COLO668 (cell line): ENCODE measurements at regions not wholly inside any gene's neighbourhood (a gene's known extent, or its start where the extent isn't known, plus 50 kb on each side); places are given as distances from the start of the nearest gene placed in this dataset.
A peak's percentile ranks its signal among the peaks of the same experiment; 100 is the strongest.
"Not testable (repeated sequence)": the region's sequence is repeated elsewhere in the genome, so short reads cannot be mapped to it uniquely, and the experiment has no call there.

ENCODE experiments used
- DNase-seq: peaks from one replicate; lab custom pipeline; 2025; ENCODE audit not compliant: unreplicated experiment; lab: John Stamatoyannopoulos, UW

GRCh38 chr2:7094231-7094741 lies 177.1 kb downstream of the RNF144A start:
- DNase-seq = no peak

GRCh38 chr2:7096726-7097352 lies 179.6 kb downstream of the RNF144A start:
- no peak for DNase-seq

GRCh38 chr2:7097353-7097895 lies 180.2 kb downstream of the RNF144A start:
- DNase-seq = peak; percentile 79

- no peak for DNase-seq
These were observed 181.6 kb downstream of the RNF144A start for GRCh38 chr2:7098816-7099215.

GRCh38 chr2:7099687-7100086 lies 182.5 kb downstream of the RNF144A start:
- not testable (repeated sequence) for DNase-seq

GRCh38 chr2:7102826-7103225 lies 185.6 kb downstream of the RNF144A start:
- DNase-seq = peak; percentile 10

GRCh38 chr2:7108792-7109532 lies 191.8 kb downstream of the RNF144A start:
- DNase-seq = no peak

GRCh38 chr2:7109533-7109885 lies 192.3 kb downstream of the RNF144A start:
- no peak for DNase-seq

- no peak for DNase-seq
These were observed 194.4 kb downstream of the RNF144A start for GRCh38 chr2:7111626-7112025.

- DNase-seq = no peak
These were observed 198.2 kb downstream of the RNF144A start for GRCh38 chr2:7115364-7115763.

GRCh38 chr2:7115906-7116305 lies 198.7 kb downstream of the RNF144A start:
- no peak for DNase-seq

GRCh38 chr2:7116511-7116910 lies 199.3 kb downstream of the RNF144A start:
- no peak for DNase-seq

GRCh38 chr2:7117076-7117475 lies 199.9 kb downstream of the RNF144A start:
- no peak for DNase-seq

GRCh38 chr2:7118606-7119131 lies 201.5 kb downstream of the RNF144A start:
- DNase-seq = no peak

GRCh38 chr2:7119132-7119835 lies 202.1 kb downstream of the RNF144A start:
- DNase-seq = no peak

GRCh38 chr2:7121851-7122250 lies 204.6 kb downstream of the RNF144A start:
- DNase-seq = no peak

GRCh38 chr2:7127156-7127555 lies 209.9 kb downstream of the RNF144A start:
- DNase-seq = no peak

GRCh38 chr2:7127687-7128086 lies 210.5 kb downstream of the RNF144A start:
- no peak for DNase-seq

GRCh38 chr2:7131261-7131660 lies 214.0 kb downstream of the RNF144A start:
- no peak for DNase-seq

- DNase-seq = no peak
These were observed 215.5 kb downstream of the RNF144A start for GRCh38 chr2:7132753-7133152.

GRCh38 chr2:7133521-7133920 lies 216.3 kb downstream of the RNF144A start:
- DNase-seq = peak; percentile 32
